Esophagus squamous epithelium (tissue), 4 donors: ENCODE measurements at regions not wholly inside any gene's neighbourhood (a gene's known extent, or its start where the extent isn't known, plus 50 kb on each side); places are given as distances from the start of the nearest gene placed in this dataset.

Source experiments
- CTCF ChIP-seq, 6 experiments: fragments of 450-650 bp in 4 of 6; fragments of 200-600 bp in 2 of 6; sonication (generic) in 2 of 6; IDR thresholded peaks; one replicate each; pipeline ENCODE4 v1.5.1; 2016 to 2019; ENCODE audit warnings: antibody characterized with exemption in 6 of 6, mild to moderate bottlenecking in 4 of 6, moderate library complexity in 4 of 6
- POLR2A ChIP-seq, 4 donors: fragments of 450-650 bp; IDR thresholded peaks; one replicate each; pipeline ENCODE4 v1.6.1; 2017; ENCODE audit warnings: antibody characterized with exemption in 4 of 4, mild to moderate bottlenecking in 4 of 4, moderate library complexity in 3 of 4

- TF ChIP-seq POLR2A (IDR thresholded peaks at IDR 0.05) (no peak), CTCF (IDR thresholded peaks at IDR 0.05) (no peak)
Measured at GRCh38 chr5:77871946-77872345, 95.8 kb upstream of the TBCA start.
